GM19351 (cell line): ENCODE measurements at regions not wholly inside any gene's neighbourhood (a gene's known extent, or its start where the extent isn't known, plus 50 kb on each side); places are given as distances from the start of the nearest gene placed in this dataset.

ENCODE experiments used
- ATAC-seq: cut with Tn5 transposase; IDR thresholded peaks from one replicate; pipeline ENCODE4 v1.9.1; 2021; ENCODE audit warnings: mild to moderate bottlenecking, moderate library complexity; ENCODE audit not compliant: unreplicated experiment

DNA sequence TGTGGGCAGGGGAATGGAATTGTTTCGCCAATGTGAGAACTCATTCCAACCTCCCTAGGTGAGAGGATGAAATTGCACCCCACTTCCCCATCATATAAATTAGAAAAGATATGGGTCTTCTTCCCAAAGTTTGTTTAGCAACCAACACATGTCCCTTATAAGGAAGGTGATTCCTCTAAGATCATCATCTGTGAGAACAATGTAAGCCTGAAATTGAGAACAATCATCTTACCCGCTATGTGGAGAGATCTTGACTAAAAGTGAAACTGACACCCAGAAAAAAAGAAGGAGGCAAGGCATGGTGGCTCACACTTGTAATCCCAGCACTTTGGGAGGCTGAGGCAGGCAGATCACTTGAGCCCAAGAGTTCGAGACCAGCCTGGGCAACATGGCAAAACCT is 173.2 kb upstream of the HMGA2 start:
- ATAC-seq = no peak

GRCh38 chr12:65653321-65653720 is 171.0 kb upstream of the HMGA2 start:
- ATAC-seq = no peak

- ATAC-seq = no peak
Observed at GRCh38 chr12:65653946-65654629, 170.2 kb upstream of the HMGA2 start.

- ATAC-seq = no peak
Observed at GRCh38 chr12:65655074-65655493, 169.2 kb upstream of the HMGA2 start.

GRCh38 chr12:65656156-65656882 is 168.0 kb upstream of the HMGA2 start:
- ATAC-seq = no peak

GRCh38 chr12:65656891-65657351 is 167.4 kb upstream of the HMGA2 start:
- no peak for ATAC-seq

- no peak for ATAC-seq
Observed at GRCh38 chr12:65657635-65658034, 166.6 kb upstream of the HMGA2 start.

DNA sequence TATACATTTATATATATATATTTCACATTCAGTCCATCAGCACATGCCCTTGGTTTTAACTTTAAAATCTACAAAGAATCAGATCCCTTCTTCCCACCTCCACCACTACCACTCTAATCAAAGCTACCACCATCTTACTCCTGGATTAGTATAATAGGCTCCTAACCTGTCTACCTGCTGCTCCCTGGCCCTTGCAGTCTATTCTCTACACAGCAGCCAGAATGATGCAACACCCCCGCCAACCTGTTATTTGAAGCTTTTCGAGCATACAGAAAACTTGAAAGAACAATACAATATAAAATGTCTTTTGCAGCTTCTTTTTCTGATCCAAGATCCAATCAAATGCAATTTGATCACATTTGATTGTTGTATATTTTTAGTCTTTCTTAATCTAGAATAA is 165.9 kb upstream of the HMGA2 start:
- no peak for ATAC-seq

GRCh38 chr12:65659681-65660080 is 164.6 kb upstream of the HMGA2 start:
- no peak for ATAC-seq

GRCh38 chr12:65660096-65660495 is 164.2 kb upstream of the HMGA2 start:
- no peak for ATAC-seq

GRCh38 chr12:65660836-65661235 is 163.4 kb upstream of the HMGA2 start:
- no peak for ATAC-seq

DNA sequence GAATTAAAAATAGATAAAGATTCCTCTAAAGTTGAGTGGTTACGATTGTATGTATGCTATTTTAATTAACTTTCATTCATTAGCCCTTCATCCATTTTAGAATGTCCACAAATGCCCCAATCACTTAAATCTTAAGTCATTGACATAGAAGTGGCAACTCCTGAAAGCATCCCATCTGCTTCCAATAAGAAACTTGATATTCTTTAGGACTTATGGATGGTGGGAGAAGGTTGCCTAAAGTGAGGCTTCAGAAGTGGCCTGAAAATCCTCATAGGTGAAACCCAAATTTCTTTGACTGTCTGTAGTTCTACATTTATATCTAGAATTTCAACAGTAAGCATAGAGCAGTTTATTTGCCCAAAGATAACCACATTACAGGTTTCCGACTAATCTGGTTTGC is 161.7 kb upstream of the HMGA2 start:
- ATAC-seq = no peak

- ATAC-seq = no peak
Observed at GRCh38 chr12:65663097-65663496, 161.2 kb upstream of the HMGA2 start.

DNA sequence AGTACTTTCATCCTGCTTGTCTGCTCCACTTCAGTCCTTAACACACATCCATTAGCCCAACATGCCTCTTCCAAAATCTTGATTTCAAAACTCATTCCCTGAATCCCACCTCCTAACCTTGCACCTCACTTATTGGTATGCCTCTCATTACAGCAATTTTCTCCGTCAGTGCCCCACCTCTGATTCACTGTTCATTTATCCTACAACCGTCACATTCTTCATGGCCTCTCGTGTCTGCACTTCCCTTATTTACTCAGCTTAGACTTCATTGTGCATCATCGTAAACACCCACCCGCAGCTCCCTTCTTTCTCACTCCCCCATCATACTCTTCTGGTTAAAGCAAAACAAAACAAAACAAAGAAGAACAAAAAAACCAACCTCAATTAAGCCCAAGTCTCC is 160.6 kb upstream of the HMGA2 start:
- no peak for ATAC-seq

GRCh38 chr12:65664715-65665250 is 159.5 kb upstream of the HMGA2 start:
- no peak for ATAC-seq

DNA sequence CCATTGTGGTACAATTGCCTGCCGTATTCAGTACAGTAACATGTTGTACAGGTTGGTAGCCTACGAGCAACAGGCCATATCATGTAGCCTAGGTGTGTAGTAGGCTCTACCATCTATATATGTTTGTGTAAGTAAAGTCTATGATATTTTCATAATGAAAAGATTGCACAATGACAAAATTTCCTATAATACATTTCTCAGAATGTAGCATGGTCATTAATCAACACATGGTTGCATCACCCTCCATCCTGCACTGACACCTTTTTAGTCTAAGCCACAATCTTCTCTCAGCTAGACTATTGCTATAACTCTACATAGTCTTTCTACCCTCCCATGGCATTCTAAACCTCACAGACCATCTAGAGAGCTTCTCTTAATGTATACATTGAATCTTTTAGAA is 158.5 kb upstream of the HMGA2 start:
- ATAC-seq = no peak

- no peak for ATAC-seq
Observed at GRCh38 chr12:65666876-65667275, 157.4 kb upstream of the HMGA2 start.

DNA sequence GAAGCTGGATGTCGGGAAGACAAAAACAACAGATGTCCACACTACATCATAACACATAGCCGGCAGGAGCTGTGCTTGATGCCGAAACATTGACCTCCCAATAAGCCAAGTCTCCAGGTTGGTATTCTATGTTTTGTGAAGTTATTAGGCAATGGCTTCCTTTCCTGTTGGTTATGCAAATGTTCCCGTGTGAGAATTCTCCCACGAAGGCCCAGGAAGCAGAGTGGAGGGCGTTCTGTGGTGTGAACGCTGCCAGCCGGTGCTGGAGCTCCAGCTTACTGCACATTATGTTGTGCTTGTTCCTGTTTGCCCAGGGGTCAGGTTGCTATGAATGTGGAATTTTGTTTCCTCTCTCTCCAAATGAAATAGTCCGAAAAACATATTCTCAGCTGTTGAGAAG is 156.4 kb upstream of the HMGA2 start:
- no peak for ATAC-seq

DNA sequence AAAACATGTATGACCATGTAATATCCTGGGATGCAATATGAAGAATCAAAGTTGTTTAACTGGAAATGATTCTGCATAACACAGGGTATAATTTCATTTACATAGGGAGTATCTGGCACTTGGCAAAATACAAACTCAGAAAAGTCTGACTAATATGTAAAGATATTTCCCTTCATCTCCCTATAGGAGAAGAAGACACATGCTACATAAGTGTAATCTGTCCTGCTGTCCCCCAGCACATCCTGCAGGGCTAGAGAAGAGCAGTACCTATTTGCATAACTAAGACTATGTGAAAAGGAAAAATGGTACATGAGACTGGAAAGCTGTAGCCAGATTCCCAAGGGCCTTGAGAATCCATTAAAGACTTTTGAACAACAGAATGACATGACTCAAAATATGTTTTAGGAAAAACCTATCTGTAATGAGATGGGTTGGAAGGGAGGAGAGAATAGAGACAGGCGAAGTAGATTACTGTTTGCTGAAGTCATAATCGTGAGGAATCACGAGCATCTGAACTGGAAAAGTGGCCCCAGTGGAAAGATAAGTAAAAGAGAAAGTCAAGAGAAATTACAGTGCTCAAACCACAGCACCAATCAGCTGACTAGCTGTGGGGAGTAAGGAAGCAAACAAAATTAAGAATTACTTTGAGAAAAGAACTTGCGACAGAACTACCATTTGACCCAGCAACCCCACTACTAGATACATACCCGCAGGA is 155.1 kb upstream of the HMGA2 start:
- no peak for ATAC-seq

GRCh38 chr12:65670775-65671174 is 153.5 kb upstream of the HMGA2 start:
- ATAC-seq = no peak

DNA sequence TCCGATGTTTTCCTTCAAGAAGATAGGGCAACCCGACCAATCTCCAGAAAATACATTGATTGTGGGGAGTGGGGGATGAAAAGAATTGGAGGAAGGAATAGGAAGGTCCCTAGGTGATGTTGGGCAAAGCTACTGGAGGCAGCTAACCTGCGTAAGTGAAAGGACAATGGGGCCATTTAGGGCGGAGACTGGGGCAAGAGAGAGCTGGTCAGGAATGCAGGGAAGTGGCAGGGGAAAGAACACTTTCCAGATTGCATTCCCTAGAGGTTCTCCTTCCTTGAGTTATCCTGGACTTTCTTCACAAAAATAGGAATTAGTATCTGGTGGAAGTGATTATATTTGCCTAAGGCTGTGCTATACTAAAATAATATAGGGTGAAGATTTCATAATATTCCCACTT is 151.8 kb upstream of the HMGA2 start:
- no peak for ATAC-seq
